Tibial nerve (tissue), 4 donors: ENCODE measurements at regions not wholly inside any gene's neighbourhood (a gene's known extent, or its start where the extent isn't known, plus 50 kb on each side); places are given as distances from the start of the nearest gene placed in this dataset.

Experiments used
- DNase-seq, 2 donors: peaks; one replicate each; pipeline ENCODE4 v3.0.0-alpha.2; 2019; ENCODE audit warnings: low spot score in 2 of 2
- H3K27ac ChIP-seq, 4 donors: fragments of 200-600 bp; sonication (generic) in 3 of 4; one replicate each; pipeline ENCODE4 v1.5.1; 2017 to 2019; ENCODE audit warnings: mild to moderate bottlenecking in 1 of 4
- H3K27me3 ChIP-seq, 2 donors: fragments of 200-600 bp; sonication (generic) in 1 of 2; one replicate each; pipeline versions ENCODE4 v1.5.1 to v1.6.0; 2017 to 2019
- H3K36me3 ChIP-seq, 3 donors: fragments of 200-600 bp; sonication (generic); one replicate each; pipeline ENCODE4 v1.5.1; 2018 to 2019
- H3K4me1 ChIP-seq, 4 donors: fragments of 200-600 bp; sonication (generic) in 3 of 4; one replicate each; pipeline ENCODE4 v1.5.1; 2017 to 2019
- H3K4me3 ChIP-seq, 4 donors: fragments of 200-600 bp; sonication (generic) in 3 of 4; one replicate each; pipeline ENCODE4 v1.5.1; 2017 to 2019; ENCODE audit warnings: mild to moderate bottlenecking in 1 of 4, moderate library complexity in 1 of 4
- H3K9me3 ChIP-seq, 4 donors: fragments of 200-600 bp; sonication (generic) in 3 of 4; one replicate each; pipeline ENCODE4 v1.5.1; 2017 to 2019
- CTCF ChIP-seq, 5 experiments: fragments of 200-600 bp in 3 of 5; fragments of 450-650 bp in 2 of 5; sonication (generic) in 3 of 5; IDR thresholded peaks; one replicate each; pipeline ENCODE4 v1.5.1; 2016 to 2019; ENCODE audit warnings: antibody characterized with exemption in 5 of 5, mild to moderate bottlenecking in 3 of 5, moderate library complexity in 2 of 5
- EP300 ChIP-seq, 2 donors: sonication (generic); formaldehyde crosslinking; IDR thresholded peaks; one replicate each; pipeline ENCODE4 v1.6.1; 2017; ENCODE audit warnings: antibody characterized with exemption in 2 of 2, mild to moderate bottlenecking in 1 of 2
- POLR2A ChIP-seq, 2 donors: fragments of 450-650 bp; IDR thresholded peaks; one replicate each; pipeline ENCODE4 v1.6.1; 2017; ENCODE audit warnings: antibody characterized with exemption in 2 of 2, mild to moderate bottlenecking in 2 of 2, moderate library complexity in 2 of 2
- WGBS, 2 donors: methylation state at CpG; one replicate each; pipeline ENCODE4 v1.1.5; 2018; 5-methylcytosine and 5-hydroxymethylcytosine counted together

- 88 to 95% methylated on average over 1 of the region's 1 CpG for WGBS, 2 donors
- Histone ChIP-seq H3K4me1 (no peaks in the 10 kb centered on the region), H3K9me3 (no peaks in the 10 kb centered on the region), H3K27ac (no peak overlapping the region), H3K36me3 (no peaks in the 10 kb centered on the region), H3K4me3 (no peak overlapping the region), H3K27me3 (no peaks in the 10 kb centered on the region)
- TF ChIP-seq CTCF (IDR thresholded peaks at IDR 0.05): no peak
- no peak for DNase-seq
Measured at GRCh38 chr18:22848615-22849014, 84.5 kb upstream of the RBBP8 start.

- no peak for DNase-seq
- Histone ChIP-seq H3K4me3 (no peak overlapping the region), H3K27me3 (no peaks in the 10 kb centered on the region), H3K4me1 (no peaks in the 10 kb centered on the region), H3K36me3 (no peaks in the 10 kb centered on the region), H3K9me3 (no peaks in the 10 kb centered on the region), H3K27ac (no peak overlapping the region)
- WGBS, 2 donors: 65 to 74% methylated on average over 2 of the region's 2 CpGs
- no peak for TF ChIP-seq EP300 (IDR thresholded peaks at IDR 0.05)
- TF ChIP-seq CTCF (IDR thresholded peaks at IDR 0.05): no peak
- no peak for TF ChIP-seq POLR2A (IDR thresholded peaks at IDR 0.05)
Measured at GRCh38 chr18:22856870-22857269, 76.3 kb upstream of the RBBP8 start.

- Histone ChIP-seq H3K36me3 (no peaks in the 10 kb centered on the region), H3K27me3 (no peaks in the 10 kb centered on the region), H3K4me3 (no peak overlapping the region), H3K9me3 (no peaks in the 10 kb centered on the region), H3K4me1 (no peaks in the 10 kb centered on the region), H3K27ac (no peak overlapping the region)
- TF ChIP-seq CTCF (IDR thresholded peaks at IDR 0.05) (no peak), EP300 (IDR thresholded peaks at IDR 0.05) (no peak), POLR2A (IDR thresholded peaks at IDR 0.05) (no peak)
- DNase-seq: no peak
- WGBS, 2 donors: 23 to 29% methylated on average over 1 of the region's 1 CpG
Measured at GRCh38 chr18:22858121-22858520, 75.0 kb upstream of the RBBP8 start.

DNA sequence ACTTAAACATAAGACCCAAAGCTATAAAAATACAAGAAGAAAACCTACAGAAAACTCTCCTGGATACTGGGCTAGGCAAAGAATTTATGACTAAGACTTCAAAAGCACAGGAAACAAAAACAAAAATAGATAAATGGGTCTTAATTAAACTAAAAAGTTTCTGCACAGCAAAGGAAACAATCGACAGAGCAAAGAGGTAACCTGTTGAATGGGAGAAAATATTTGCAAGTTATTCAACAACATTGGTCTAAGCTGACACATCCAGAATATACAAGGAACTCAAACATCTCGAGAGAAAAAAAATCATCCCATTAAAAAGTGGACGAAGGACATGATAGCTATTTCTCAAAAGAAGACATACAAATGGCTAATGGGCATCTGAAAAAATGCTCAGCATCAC lies 72.3 kb upstream of the RBBP8 start:
- H3K36me3 ChIP-seq: no peaks in the 10 kb centered on the region
- H3K27ac ChIP-seq: no peak overlapping the region
- no peaks in the 10 kb centered on the region for H3K9me3 ChIP-seq
- 82 to 85% methylated on average over 3 of the region's 3 CpGs for WGBS, 2 donors
- H3K27me3 ChIP-seq: no peaks in the 10 kb centered on the region
- TF ChIP-seq CTCF (IDR thresholded peaks at IDR 0.05): no peak
- TF ChIP-seq POLR2A (IDR thresholded peaks at IDR 0.05): no peak
- TF ChIP-seq EP300 (IDR thresholded peaks at IDR 0.05): no peak
- no peaks in the 10 kb centered on the region for H3K4me1 ChIP-seq
- no peak for DNase-seq
- H3K4me3 ChIP-seq: no peak overlapping the region

- Histone ChIP-seq H3K36me3 (no peaks in the 10 kb centered on the region), H3K9me3 (no peaks in the 10 kb centered on the region), H3K27me3 (no peaks in the 10 kb centered on the region), H3K27ac (no peak overlapping the region), H3K4me1 (no peaks in the 10 kb centered on the region), H3K4me3 (no peak overlapping the region)
- no peak for TF ChIP-seq POLR2A (IDR thresholded peaks at IDR 0.05)
- TF ChIP-seq EP300 (IDR thresholded peaks at IDR 0.05): no peak
- TF ChIP-seq CTCF (IDR thresholded peaks at IDR 0.05): no peak
- DNase-seq: no peak
- WGBS, 2 donors: 82 to 84% methylated on average over 7 of the region's 7 CpGs
Measured at GRCh38 chr18:22865354-22866116, 67.6 kb upstream of the RBBP8 start.
